Heart left ventricle (tissue), 16 donors: ENCODE measurements at regions not wholly inside any gene's neighbourhood (a gene's known extent, or its start where the extent isn't known, plus 50 kb on each side); places are given as distances from the start of the nearest gene placed in this dataset.

ENCODE experiments used
- ATAC-seq, 4 donors: fragments of 200-7000 bp; cut with Tn5 transposase; one replicate each; pipeline ENCODE4 v1.9.1; 2020 to 2022; ENCODE audit warnings: moderate library complexity in 4 of 4, mild to moderate bottlenecking in 3 of 4, moderate number of reproducible peaks in 1 of 4
- DNase-seq, 5 donors: peaks; one replicate each; pipeline ENCODE4 v3.0.0-alpha.2; 2020
- H3K27ac ChIP-seq, 12 donors: fragments of 200-600 bp; sonication (generic) in 4 of 12; one replicate each; pipeline versions ENCODE4 v1.5.0 to v1.8.0; 2016 to 2022; ENCODE audit warnings: mild to moderate bottlenecking in 2 of 12
- H3K27me3 ChIP-seq, 9 donors: fragments of 200-600 bp; sonication (generic) in 2 of 9; one replicate each; pipeline versions ENCODE4 v1.5.1 to v1.8.0; 2016 to 2022; ENCODE audit warnings: mild to moderate bottlenecking in 3 of 9
- H3K36me3 ChIP-seq, 9 donors: fragments of 200-600 bp; sonication (generic) in 2 of 9; one replicate each; pipeline versions ENCODE4 v1.5.0 to v1.8.0; 2018 to 2022; ENCODE audit warnings: mild to moderate bottlenecking in 2 of 9
- H3K4me1 ChIP-seq, 12 donors: fragments of 200-600 bp; sonication (generic) in 4 of 12; one replicate each; pipeline versions ENCODE4 v1.5.0 to v1.8.0; 2016 to 2022; ENCODE audit warnings: mild to moderate bottlenecking in 3 of 12
- H3K4me3 ChIP-seq, 12 donors: fragments of 200-600 bp; sonication (generic) in 4 of 12; one replicate each; pipeline versions ENCODE4 v1.5.0 to v1.8.0; 2017 to 2022; ENCODE audit warnings: mild to moderate bottlenecking in 9 of 12, moderate library complexity in 4 of 12
- H3K9me3 ChIP-seq, 12 donors: fragments of 200-600 bp; sonication (generic) in 4 of 12; one replicate each; pipeline versions ENCODE4 v1.5.0 to v1.8.0; 2016 to 2022; ENCODE audit warnings: mild to moderate bottlenecking in 1 of 12
- CTCF ChIP-seq, 12 donors: fragments of 200-600 bp; sonication (generic) in 4 of 12; IDR thresholded peaks; one replicate each; pipeline versions ENCODE4 v1.5.0 to v1.8.0; 2018 to 2022; ENCODE audit warnings: antibody characterized with exemption in 12 of 12, mild to moderate bottlenecking in 5 of 12
- POLR2A ChIP-seq, 2 donors: fragments of 450-650 bp; IDR thresholded peaks; one replicate each; pipeline ENCODE4 v1.6.1; 2017; ENCODE audit warnings: antibody characterized with exemption in 2 of 2, mild to moderate bottlenecking in 2 of 2, moderate library complexity in 2 of 2
- WGBS, 4 donors: extraction: QIAGEN DNeasy Blood & Tissue Kit in 2 of 4; methylation state at CpG; one replicate each; pipeline versions ENCODE4 v1.1.5 to v1.1.7; 2013 to 2018; 5-methylcytosine and 5-hydroxymethylcytosine counted together
- intact Hi-C, 10 donors: fragments of 100-400 bp; cut with DNase I; formaldehyde crosslinking; loops; one replicate each; pipeline versions ENCODE4 v1.11.1 to v1.14.2; 2022
- donor health status: ischemic (EF 13 %, LVEDD 7.1; RV severe dilation, severe dysfunction).
- donor health status: healthy with polysubstance abuse.
- donor health status: DM: no; HTN: yes; CAD: no.
- donor health status: DM: no; HTN: no; CAD: no.
- donor health status: ischemic (EF 25% LVEDD 6.9; RV normal size, moderate dysfunction).
- donor health status: ischemic (EF 25% LVEDD 5.7; RV mildly dilated, moderate dysfunction).
- donor health status: healthy.
- donor health status: DM: yes; HTN: yes; CAD: no.
- donor health status: ischemic (EF 35%, LVEDD 5.7; RV mildly dilated, moderate dysfunction).
- donor health status: nonischemic (EF 11% LVEDD 7.7; RV severe dilation, severe dysfunction).
- donor health status: DM: yes; HTN: yes; CAD: no.
- donor health status: PGD.
- donor health status: ischemic (EF 29% LVEDD 5.4; RV normal size, mild dysfunction).
- donor health status: nonischemic (EF 23%, LVEDD 6.1; RV moderate dilation, normal function).

GRCh38 chr4:23232987-23233386 is 540.2 kb downstream of the GBA3 start:
- no peak for TF ChIP-seq POLR2A (IDR thresholded peaks at IDR 0.05)
- no peak for TF ChIP-seq CTCF (IDR thresholded peaks at IDR 0.05)
- Histone ChIP-seq H3K36me3 (no peaks in the 10 kb centered on the region), H3K9me3 (no peaks in the 10 kb centered on the region), H3K27ac (no peak overlapping the region), H3K27me3 (no peaks in the 10 kb centered on the region), H3K4me1 (peaks cover 0 to 15% (median 4%) of the 10 kb centered on the region in 12 donors), H3K4me3 (no peak overlapping the region)
- intact Hi-C loops: no loop called here
- DNase-seq: no peak
- ATAC-seq: no peak
- 83 to 86% (median 83%) methylated on average over 2 of the region's 2 CpGs for WGBS, 4 donors

- WGBS, 4 donors: 43 to 83% (median 80%) methylated on average over 1 of the region's 1 CpG
- Histone ChIP-seq H3K4me1 (no peaks in the 10 kb centered on the region), H3K27ac (no peak overlapping the region), H3K36me3 (no peaks in the 10 kb centered on the region), H3K4me3 (no peak overlapping the region), H3K27me3 (no peaks in the 10 kb centered on the region), H3K9me3 (no peaks in the 10 kb centered on the region)
- TF ChIP-seq CTCF (IDR thresholded peaks at IDR 0.05): no peak
- TF ChIP-seq POLR2A (IDR thresholded peaks at IDR 0.05): no peak
- intact Hi-C loops: no loop called here
- no peak for DNase-seq
- no peak for ATAC-seq
These were observed 532.8 kb downstream of the GBA3 start for GRCh38 chr4:23225564-23225963.

- TF ChIP-seq CTCF (IDR thresholded peaks at IDR 0.05) (no peak), POLR2A (IDR thresholded peaks at IDR 0.05) (no peak)
- Histone ChIP-seq H3K27me3 (no peaks in the 10 kb centered on the region), H3K4me1 (no peaks in the 10 kb centered on the region), H3K4me3 (no peak overlapping the region), H3K27ac (no peak overlapping the region), H3K9me3 (no peaks in the 10 kb centered on the region), H3K36me3 (no peaks in the 10 kb centered on the region)
- 54 to 64% (median 57%) methylated on average over 4 of the region's 4 CpGs for WGBS, 4 donors
- no peak for ATAC-seq
- intact Hi-C loops: no loop called here
- DNase-seq: no peak
These were observed 532.1 kb downstream of the GBA3 start for GRCh38 chr4:23224684-23225420.

- no peak for ATAC-seq
- Histone ChIP-seq H3K27me3 (no peaks in the 10 kb centered on the region), H3K4me1 (no peaks in the 10 kb centered on the region), H3K36me3 (no peaks in the 10 kb centered on the region), H3K9me3 (no peaks in the 10 kb centered on the region), H3K4me3 (no peak overlapping the region), H3K27ac (no peak overlapping the region)
- DNase-seq: no peak
- WGBS, 4 donors: 60 to 71% (median 69%) methylated on average over 2 of the region's 2 CpGs
- intact Hi-C loops: no loop called here
- TF ChIP-seq POLR2A (IDR thresholded peaks at IDR 0.05): no peak
- no peak for TF ChIP-seq CTCF (IDR thresholded peaks at IDR 0.05)
These were observed 528.2 kb downstream of the GBA3 start for GRCh38 chr4:23220911-23221310.
